ENCODE measurements at regions not wholly inside any gene's neighbourhood (a gene's known extent, or its start where the extent isn't known, plus 50 kb on each side); places are given as distances from the start of the nearest gene placed in this dataset.

DNA sequence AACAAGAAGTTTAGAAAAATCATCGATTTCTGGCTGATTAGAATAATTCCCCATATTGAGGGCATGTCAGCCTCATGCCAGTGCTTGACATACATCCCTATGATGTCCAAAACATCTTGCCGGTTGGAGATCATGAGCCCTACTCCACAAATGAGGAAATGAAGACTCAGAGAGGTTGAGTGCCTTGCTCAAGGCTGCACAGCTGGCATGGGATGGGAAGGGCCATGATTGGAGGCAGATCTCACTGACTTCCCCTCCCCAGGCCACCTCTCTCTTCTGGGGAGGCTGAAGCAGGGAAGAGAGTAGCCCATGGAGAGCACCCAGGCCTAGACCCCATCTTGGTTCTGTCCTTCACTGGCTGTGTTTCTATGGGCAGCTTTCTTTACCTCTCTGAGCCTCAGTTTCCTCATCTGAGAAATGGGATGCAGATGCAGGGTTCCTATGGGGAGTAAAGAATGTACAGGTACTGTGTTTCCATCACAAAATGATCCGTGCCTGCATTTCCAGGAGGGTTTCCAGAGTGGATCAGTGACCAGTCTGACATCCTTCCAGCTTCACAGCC is 145.7 kb downstream of the SYF2 start:
- TF ChIP-seq CTCF (IDR thresholded peaks at IDR 0.05; ENCODE audit: poor library complexity) (no peak), EZH2 (IDR thresholded peaks at IDR 0.05; ENCODE audit: borderline replicate concordance) (no peak), EZH2phosphoT487 (IDR thresholded peaks at IDR 0.05; ENCODE audit: low read depth, severe bottlenecking, unreplicated experiment) (no peak)
